GM12878 (cell line): ENCODE measurements at regions not wholly inside any gene's neighbourhood (a gene's known extent, or its start where the extent isn't known, plus 50 kb on each side); places are given as distances from the start of the nearest gene placed in this dataset.
"Not testable (repeated sequence)": the region's sequence is repeated elsewhere in the genome, so short reads cannot be mapped to it uniquely, and the experiment has no call there.

Source experiments
- ATAC-seq: fragments of 200-7000 bp; cut with Tn5 transposase; 3 replicates; pipeline ENCODE4 v1.9.1; 2020; ENCODE audit warnings: mild to moderate bottlenecking, moderate library complexity
- BruUV-seq: library from RNA; stranded (reverse); fragments of 400-500 nt; replicated peaks from 2 replicates; lab custom pipeline; 2021; lab: Mats Ljungman, UMichigan
- CTCF ChIA-PET: fragments of 300-600 bp; sonication (Branson Sonifier 250); formaldehyde crosslinking; extraction: SDS; loops from one replicate; lab custom pipeline; 2021; ENCODE audit warnings: inconsistent platforms; lab: Yijun Ruan, JAX
- POLR2A ChIA-PET: fragments of 350-600 bp; formaldehyde crosslinking; extraction: SDS; loops from one replicate; lab custom pipeline; 2021; ENCODE audit warnings: inconsistent platforms; lab: Charles Lee
- RAD21 ChIA-PET: fragments of 300-600 bp; sonication (Branson Sonifier 250); formaldehyde crosslinking; loops from one replicate; lab custom pipeline; 2023; ENCODE audit warnings: antibody characterized with exemption; ENCODE audit not compliant: unreplicated experiment; lab: Charles Lee
- SMC1A ChIA-PET: fragments of 300-600 bp; sonication (Branson Sonifier 250); formaldehyde crosslinking; loops from one replicate; lab custom pipeline; 2023; ENCODE audit not compliant: unreplicated experiment, uncharacterized antibody; lab: Charles Lee
- DNase-seq: peaks from one replicate; pipeline ENCODE4 v3.0.0-alpha.2; 2011; ENCODE audit warnings: low read depth, low spot score
- FAIRE-seq: peaks from 3 replicates; lab custom pipeline; 2011; peaks lifted over from hg19 to GRCh38; lab: Jason Lieb, UNC
- H2AFZ ChIP-seq: 2 replicates; pipeline ENCODE4 v1.6.0; 2011; ENCODE audit warnings: low read depth, low read length, control low read depth; ENCODE audit not compliant: control insufficient read depth
- H3K27ac ChIP-seq: 2 replicates; pipeline ENCODE4 v1.5.1; 2011; ENCODE audit warnings: control low read depth; ENCODE audit not compliant: control insufficient read depth, insufficient read depth
- H3K27me3 ChIP-seq, 2 experiments: replicated peaks in 1 of 2; 2 replicates each; pipeline versions ENCODE4 v1.6.0 to v1.6.1; 2011; ENCODE audit warnings: low read length in 1 of 2; ENCODE audit not compliant: control insufficient read depth in 2 of 2, insufficient read depth in 2 of 2
- H3K36me3 ChIP-seq, 2 experiments: 2 replicates each; pipeline ENCODE4 v1.5.1; 2011; ENCODE audit warnings: low read length in 1 of 2; ENCODE audit not compliant: control insufficient read depth in 2 of 2, insufficient read depth in 2 of 2
- H3K4me1 ChIP-seq: 2 replicates; pipeline ENCODE4 v1.6.1; 2011; ENCODE audit warnings: mild to moderate bottlenecking, low read length, moderate library complexity, mixed read lengths; ENCODE audit not compliant: control insufficient read depth, insufficient read depth
- H3K4me2 ChIP-seq: 2 replicates; pipeline ENCODE4 v1.6.0; 2011; ENCODE audit warnings: control low read depth; ENCODE audit not compliant: control insufficient read depth, insufficient read depth
- H3K4me3 ChIP-seq: fragments of 200-600 bp; sonication (generic); 2 replicates; pipeline ENCODE4 v1.5.1; 2016
- H3K79me2 ChIP-seq: 2 replicates; pipeline ENCODE4 v1.6.0; 2011; ENCODE audit warnings: low read length; ENCODE audit not compliant: control insufficient read depth, insufficient read depth
- H3K9ac ChIP-seq: 2 replicates; pipeline ENCODE4 v1.8.0; 2011; ENCODE audit warnings: low read length, control low read depth, mixed read lengths; ENCODE audit not compliant: control insufficient read depth, insufficient read depth
- H3K9me3 ChIP-seq: replicated peaks from 3 replicates; pipeline ENCODE4 v1.5.1; 2011; ENCODE audit warnings: mild to moderate bottlenecking, low read length; ENCODE audit not compliant: control insufficient read depth, insufficient read depth
- H4K20me1 ChIP-seq: 2 replicates; pipeline ENCODE4 v1.6.0; 2011; ENCODE audit not compliant: control insufficient read depth, insufficient read depth
- CTCF ChIP-seq, 3 experiments: IDR thresholded peaks in 2 of 3; conservative IDR thresholded peaks in 1 of 3; 2 replicates each; pipeline ENCODE4 v1.5.1; 2011; ENCODE audit warnings: low read depth in 3 of 3, low read length in 3 of 3, mild to moderate bottlenecking in 3 of 3, control low read depth in 2 of 3, moderate library complexity in 2 of 3, inconsistent platforms in 1 of 3, mixed read lengths in 1 of 3; ENCODE audit not compliant: control insufficient read depth in 2 of 3, insufficient read depth in 1 of 3; ENCODE audit errors: extremely low read depth in 1 of 3
- EGR1 ChIP-seq, 2 experiments: IDR thresholded peaks; 1 replicate in 1 of 2; 2 replicates in 1 of 2; pipeline ENCODE4 v1.6.1; 2011 to 2012; ENCODE audit warnings: low read depth in 2 of 2, low read length in 2 of 2, borderline replicate concordance in 1 of 2, mild to moderate bottlenecking in 1 of 2, moderate library complexity in 1 of 2
- HDGF ChIP-seq: fragments of 450-650 bp; IDR thresholded peaks from 2 replicates; pipeline ENCODE4 v1.6.1; 2016; ENCODE audit warnings: antibody characterized with exemption
- IKZF2 ChIP-seq, 2 experiments: fragments of 450-650 bp; IDR thresholded peaks; 2 replicates each; pipeline ENCODE4 v1.6.1; 2017; ENCODE audit warnings: mild to moderate bottlenecking in 2 of 2, moderate library complexity in 2 of 2
- NKRF ChIP-seq: fragments of 450-650 bp; conservative IDR thresholded peaks from 2 replicates; pipeline ENCODE4 v1.6.1; 2017; ENCODE audit warnings: mild to moderate bottlenecking, moderate library complexity
- PAX5 ChIP-seq: IDR thresholded peaks from 2 replicates; pipeline ENCODE4 v1.6.1; 2011; ENCODE audit warnings: low read depth, low read length, borderline replicate concordance
- POLR2AphosphoS5 ChIP-seq: IDR thresholded peaks from 2 replicates; pipeline ENCODE4 v1.6.1; 2011; ENCODE audit warnings: mild to moderate bottlenecking, low read length, inconsistent platforms
- SIX5 ChIP-seq: IDR thresholded peaks from 2 replicates; pipeline ENCODE4 v1.6.1; 2011; ENCODE audit warnings: mild to moderate bottlenecking, low read depth, low read length, moderate library complexity; ENCODE audit not compliant: severe bottlenecking
- SMAD1 ChIP-seq: fragments of 450-650 bp; IDR thresholded peaks from 2 replicates; pipeline ENCODE4 v1.6.1; 2018; ENCODE audit warnings: mild to moderate bottlenecking, low read depth; ENCODE audit not compliant: partially characterized antibody
- SREBF2 ChIP-seq: IDR thresholded peaks from 2 replicates; pipeline ENCODE4 v1.6.1; 2012; ENCODE audit warnings: mild to moderate bottlenecking, low read length
- SRF ChIP-seq, 2 experiments: IDR thresholded peaks; 2 replicates each; pipeline ENCODE4 v1.6.1; 2011; ENCODE audit warnings: low read depth in 2 of 2, low read length in 2 of 2, mild to moderate bottlenecking in 1 of 2, moderate library complexity in 1 of 2
- TARDBP ChIP-seq: IDR thresholded peaks from 2 replicates; pipeline ENCODE4 v1.6.1; 2016; ENCODE audit warnings: borderline replicate concordance
- ZNF622 ChIP-seq: fragments of 450-650 bp; IDR thresholded peaks from 2 replicates; pipeline ENCODE4 v1.6.1; 2017; ENCODE audit warnings: mild to moderate bottlenecking, inconsistent platforms
- WGBS: methylation state at CpG from one replicate; pipeline ENCODE4 v1.1.6; 2016; ENCODE audit warnings: low lambda C conversion rate; ENCODE audit not compliant: insufficient replicate concordance, insufficient coverage; ENCODE audit errors: missing lambda C conversion rate; 5-methylcytosine and 5-hydroxymethylcytosine counted together
- in situ Hi-C: fragments of 300-500 bp; cut with MboI; formaldehyde crosslinking; loops from 9 replicates; pipeline ENCODE4 v1.14.3; 2018; ENCODE audit warnings: mixed read lengths
- intact Hi-C: fragments of 100-400 bp; cut with micrococcal nuclease; formaldehyde crosslinking; loops from one replicate; pipeline ENCODE4 v1.14.2; 2022; ENCODE audit not compliant: unreplicated experiment
- TF ChIP-seq, protein P1 (sequence below): IDR thresholded peaks from 2 replicates; pipeline ENCODE4 v1.6.1; 2011; ENCODE audit warnings: borderline replicate concordance, low read depth, mild to moderate bottlenecking, moderate library complexity, low read length; ENCODE audit not compliant: insufficient read depth, poor library complexity, severe bottlenecking

DNA sequence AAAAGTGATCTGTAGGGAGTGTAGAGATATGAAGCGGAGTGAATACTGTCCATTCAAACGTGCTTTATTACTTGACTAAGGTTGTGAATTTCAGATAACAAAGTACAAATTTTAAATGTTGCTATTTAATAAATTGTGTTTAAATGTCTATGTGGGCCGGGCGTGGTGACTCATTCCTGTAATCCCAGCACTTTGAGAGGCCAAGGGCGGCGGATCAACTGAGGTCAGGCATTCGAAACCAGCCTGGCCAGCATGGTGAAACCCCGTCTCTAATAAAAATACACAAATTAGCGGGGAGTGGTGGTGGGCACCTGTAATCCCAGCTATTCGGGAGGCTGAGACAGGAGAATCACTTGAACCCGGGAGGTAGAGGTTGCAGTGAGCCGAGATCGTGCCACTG, 1544.1 kb downstream of the SLITRK5 start:
- BruUV-seq, RAD21 ChIA-PET, H3K27ac ChIP-seq, POLR2A ChIA-PET, H3K36me3 ChIP-seq, H3K4me2 ChIP-seq, H3K4me1 ChIP-seq, H3K9ac ChIP-seq, H3K79me2 ChIP-seq, in situ Hi-C loops, H3K4me3 ChIP-seq, SMC1A ChIA-PET, H2AFZ ChIP-seq, DNase-seq, intact Hi-C loops, H4K20me1 ChIP-seq, H3K9me3 ChIP-seq, FAIRE-seq, H3K27me3 ChIP-seq, CTCF ChIA-PET, ATAC-seq: not testable (repeated sequence)
- WGBS, result 22% methylated on average over 13 of the region's 13 CpGs

DNA sequence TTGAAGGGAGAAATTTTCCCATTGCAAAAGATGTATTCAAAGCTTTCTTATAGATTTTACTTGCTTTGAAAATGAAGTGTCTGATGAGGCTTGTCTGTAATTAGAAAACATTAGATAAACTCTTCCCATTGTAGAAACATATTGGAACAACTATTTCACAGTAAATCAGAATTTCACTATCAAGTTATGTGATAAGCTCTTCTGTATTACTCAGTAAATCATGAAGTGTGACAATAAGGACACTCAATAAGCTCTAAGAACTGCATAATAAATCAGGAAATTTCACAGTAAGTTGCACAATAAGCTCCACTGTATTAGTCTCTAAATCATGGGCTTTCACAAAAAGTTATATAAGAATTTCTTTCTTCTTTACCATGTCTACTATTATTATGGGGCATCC, 1546.6 kb downstream of the SLITRK5 start:
- H3K9me3 ChIP-seq, result no peaks in the 10 kb centered on the region
- H2AFZ ChIP-seq, result no peak overlapping the region
- ATAC-seq (no peak), DNase-seq (no peak), FAIRE-seq (no peak)
- H3K4me3 ChIP-seq, result no peak overlapping the region
- in situ Hi-C loops (no loop called here), intact Hi-C loops (no loop called here)
- ChIA-PET RAD21 (no interaction called here), SMC1A (no interaction called here), CTCF (no interaction called here), POLR2A (no interaction called here)
- no peak overlapping the region for H3K27ac ChIP-seq
- H3K4me1 ChIP-seq, result no peaks in the 10 kb centered on the region
- H3K4me2 ChIP-seq, result no peak overlapping the region
- H3K79me2 ChIP-seq, result no peaks in the 10 kb centered on the region
- H3K36me3 ChIP-seq, result no peaks in the 10 kb centered on the region
- no peak overlapping the region for H3K9ac ChIP-seq
- H4K20me1 ChIP-seq, result no peaks in the 10 kb centered on the region
- no TSS peak for BruUV-seq
- no peaks in the 10 kb centered on the region for H3K27me3 ChIP-seq
- TF ChIP-seq PAX5 (no peak), SRF (IDR thresholded peaks at IDR 0.05; ENCODE audit: low read depth in 2 of 2, low read length in 2 of 2) (no peak), ZNF622 (no peak), EGR1 (IDR thresholded peaks at IDR 0.05; ENCODE audit: borderline replicate concordance in 1 of 2, low read depth in 2 of 2, low read length in 2 of 2) (no peak), POLR2AphosphoS5 (no peak), SIX5 (no peak), CTCF (IDR thresholded peaks at IDR 0.05 in 2 of 3, conservative IDR thresholded peaks at IDR 0.05 in 1 of 3; ENCODE audit: control insufficient read depth in 2 of 3, extremely low read depth in 1 of 3, insufficient read depth in 1 of 3, low read depth in 3 of 3, low read length in 3 of 3) (no peak), TARDBP (no peak), NKRF (no peak), IKZF2 (IDR thresholded peaks at IDR 0.05) (no peak), HDGF (no peak), SMAD1 (no peak), SREBF2 (no peak)
- TF ChIP-seq, protein P1, sequence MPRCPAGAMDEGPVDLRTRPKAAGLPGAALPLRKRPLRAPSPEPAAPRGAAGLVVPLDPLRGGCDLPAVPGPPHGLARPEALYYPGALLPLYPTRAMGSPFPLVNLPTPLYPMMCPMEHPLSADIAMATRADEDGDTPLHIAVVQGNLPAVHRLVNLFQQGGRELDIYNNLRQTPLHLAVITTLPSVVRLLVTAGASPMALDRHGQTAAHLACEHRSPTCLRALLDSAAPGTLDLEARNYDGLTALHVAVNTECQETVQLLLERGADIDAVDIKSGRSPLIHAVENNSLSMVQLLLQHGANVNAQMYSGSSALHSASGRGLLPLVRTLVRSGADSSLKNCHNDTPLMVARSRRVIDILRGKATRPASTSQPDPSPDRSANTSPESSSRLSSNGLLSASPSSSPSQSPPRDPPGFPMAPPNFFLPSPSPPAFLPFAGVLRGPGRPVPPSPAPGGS, result no peak
